Limb (tissue), 2 donors: ENCODE measurements at regions not wholly inside any gene's neighbourhood (a gene's known extent, or its start where the extent isn't known, plus 50 kb on each side); places are given as distances from the start of the nearest gene placed in this dataset.

Source experiments
- DNase-seq, 2 donors: peaks; one replicate each; pipeline ENCODE4 v3.0.0-alpha.2; 2016; ENCODE audit errors: extremely low spot score in 2 of 2

DNA sequence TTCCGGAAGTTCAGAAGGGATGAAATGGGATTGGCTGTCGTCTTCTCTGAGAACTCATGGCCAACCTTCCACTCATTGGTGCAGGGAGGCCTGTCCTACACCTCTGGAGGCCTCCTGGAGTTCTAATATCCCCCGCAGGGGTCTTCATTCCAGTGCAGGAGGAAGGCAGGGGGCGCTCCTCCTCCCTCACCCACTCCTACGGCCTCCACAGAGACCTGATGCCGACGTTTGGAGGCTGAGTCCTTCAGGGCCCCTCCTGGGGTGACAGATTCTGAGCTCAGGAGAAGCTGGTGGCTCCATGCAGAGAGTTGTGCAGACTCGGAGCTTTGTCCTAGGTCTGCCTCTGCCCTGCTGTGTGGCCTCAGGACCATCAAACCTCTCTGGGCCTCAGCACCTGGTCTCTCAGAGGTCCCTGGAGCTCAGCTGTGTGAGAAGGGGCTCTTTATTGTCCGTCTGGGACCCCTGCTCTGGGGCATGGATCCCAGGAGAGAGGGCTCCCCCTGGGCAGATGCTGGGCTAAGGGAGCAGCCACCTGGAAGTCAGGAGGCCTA, 102.3 kb upstream of the WNT4 start:
- no peak for DNase-seq

DNA sequence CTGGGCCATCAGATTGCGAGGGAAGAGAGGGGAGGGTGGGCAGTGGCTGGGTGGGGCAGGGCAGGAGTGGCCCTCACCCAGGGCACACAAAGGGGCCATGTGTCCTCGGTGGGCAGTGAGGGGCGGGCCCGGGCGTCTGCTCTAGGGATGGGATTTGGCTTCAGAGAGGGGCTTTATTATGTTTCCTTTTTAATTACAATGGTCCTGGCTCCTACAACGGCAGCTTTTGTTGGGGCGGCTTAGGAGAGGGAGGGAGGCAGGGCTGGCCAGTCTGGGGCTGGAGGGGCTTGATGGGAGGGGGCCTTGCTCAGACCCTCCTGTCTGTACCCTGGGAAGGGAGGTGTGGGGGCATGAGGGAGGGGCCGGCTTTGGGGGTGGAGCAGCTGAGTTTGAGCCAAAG, 102.8 kb upstream of the WNT4 start:
- no peak for DNase-seq

DNA sequence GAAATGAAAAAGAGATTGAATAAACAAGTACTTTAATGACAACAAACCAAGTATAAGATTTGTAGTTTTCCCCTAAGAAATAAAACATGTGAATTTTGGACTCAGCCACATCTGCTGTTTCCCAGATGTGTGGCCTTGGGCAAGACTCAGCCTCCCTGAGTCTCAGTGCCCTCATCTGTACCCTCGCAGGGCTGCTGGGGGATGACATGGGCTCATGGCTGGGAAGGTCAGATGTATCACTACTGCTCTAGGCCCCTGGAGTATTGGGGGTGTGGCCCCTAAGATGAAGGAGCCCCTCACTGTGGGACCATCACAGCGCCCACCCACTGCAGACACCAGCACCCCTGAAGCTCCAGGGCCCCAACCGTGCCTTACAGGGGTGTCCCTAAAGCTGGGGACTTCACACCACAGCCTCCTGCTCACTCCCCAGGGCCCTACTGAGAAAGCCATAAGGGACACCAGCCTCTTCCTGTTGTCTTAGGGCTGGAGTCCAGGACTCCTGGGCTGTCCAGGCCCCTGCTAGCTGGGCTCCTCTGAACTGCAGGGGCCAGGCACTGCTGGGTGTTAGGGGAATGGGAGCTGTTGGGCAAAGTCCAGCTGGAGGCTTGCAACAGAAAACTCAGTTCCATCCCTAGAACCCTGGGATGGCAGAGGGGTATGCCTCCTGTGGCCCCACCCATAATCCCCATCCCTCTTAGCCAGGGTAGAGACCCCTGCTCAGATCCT, 104.0 kb upstream of the WNT4 start:
- no peak for DNase-seq

DNA sequence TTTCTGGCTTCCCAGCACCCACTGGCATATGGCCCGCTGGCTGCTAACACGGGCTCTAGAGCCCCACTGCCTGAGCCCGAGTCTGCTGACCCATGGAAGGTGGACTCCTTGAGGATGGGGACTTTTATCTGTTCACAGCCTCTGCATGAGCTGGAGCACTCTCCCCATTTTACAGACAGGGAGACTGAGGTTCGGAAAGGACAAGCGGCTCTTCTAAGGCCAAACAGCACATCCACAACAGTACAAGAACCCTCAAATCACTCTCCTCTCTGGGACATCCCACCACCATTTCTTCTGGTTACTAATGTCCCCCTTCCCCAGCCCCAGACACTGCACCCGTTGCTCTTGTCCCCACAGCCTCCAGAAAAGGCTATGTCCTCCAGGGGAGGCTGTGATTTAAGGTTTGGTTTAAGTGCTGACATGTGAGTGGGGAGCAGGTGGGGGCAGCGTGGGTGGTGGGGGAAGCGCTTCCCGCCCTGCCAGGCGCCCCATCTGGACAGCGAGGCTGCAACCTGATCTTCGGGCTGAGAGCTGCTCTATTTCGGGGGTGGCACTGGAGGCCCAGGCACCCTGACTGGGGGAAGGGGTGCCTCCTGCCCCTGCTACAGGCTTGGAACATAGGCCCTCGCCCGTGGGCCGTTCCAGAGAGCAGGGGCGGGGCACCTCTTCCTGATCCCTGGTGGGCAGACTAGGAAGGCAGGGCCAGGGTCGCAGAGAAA, 104.8 kb upstream of the WNT4 start:
- DNase-seq: no peak

DNA sequence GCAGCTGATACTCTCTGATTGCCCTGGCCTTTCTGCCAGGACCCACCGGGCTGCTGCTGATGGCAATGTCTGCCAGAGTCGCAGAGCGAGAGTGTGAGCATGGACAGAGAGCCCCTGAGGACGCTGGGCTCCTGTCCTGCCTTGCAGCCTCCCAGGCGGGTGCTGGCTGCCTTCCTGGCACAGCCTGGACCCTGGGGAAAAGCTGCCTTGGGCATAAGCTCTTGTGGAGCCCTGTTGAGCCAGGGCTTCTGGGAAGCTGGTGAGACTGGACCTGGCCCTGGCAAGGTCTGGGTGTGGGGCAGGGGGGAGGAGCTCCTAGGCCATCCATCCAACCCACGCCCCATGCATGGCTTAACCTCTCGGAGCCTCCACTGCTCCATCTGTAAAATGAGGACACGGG, 105.8 kb upstream of the WNT4 start:
- no peak for DNase-seq

DNA sequence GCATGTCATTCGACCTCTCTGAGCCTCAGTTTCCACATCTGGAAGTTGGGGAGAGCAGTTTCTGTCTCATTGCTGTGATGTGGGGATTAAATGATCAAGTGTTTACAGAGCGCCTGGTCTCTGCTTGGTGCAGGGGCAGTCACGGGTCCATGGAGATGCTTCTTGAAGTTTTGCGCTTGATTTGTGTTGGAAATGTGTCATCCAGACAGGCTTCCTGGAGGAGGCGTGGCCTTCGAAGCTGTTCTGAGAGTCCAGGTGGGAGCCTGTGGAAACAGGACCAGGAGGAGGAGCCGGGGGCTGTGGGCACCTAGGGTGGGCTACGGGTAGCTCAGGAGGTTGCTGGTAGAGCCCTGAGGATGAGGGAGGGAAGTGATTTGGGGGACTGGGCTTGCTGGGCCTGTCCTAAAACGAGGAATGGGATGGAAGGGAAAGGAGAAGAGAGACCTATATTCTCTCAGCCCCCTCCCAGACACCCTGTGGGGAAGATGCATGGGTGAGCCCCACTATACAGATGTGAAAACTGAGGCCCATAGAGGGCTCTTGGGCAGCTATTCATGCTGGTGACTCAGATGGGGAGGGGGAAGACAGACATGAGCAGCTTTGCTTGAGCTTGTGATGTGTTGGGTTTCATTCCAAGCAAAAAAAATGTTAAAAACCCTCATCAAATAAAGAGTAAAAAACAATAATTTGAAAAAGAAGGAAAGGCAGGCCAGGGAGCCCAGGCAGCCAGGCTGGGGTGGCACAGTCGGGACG, 107.2 kb upstream of the WNT4 start:
- no peak for DNase-seq

DNA sequence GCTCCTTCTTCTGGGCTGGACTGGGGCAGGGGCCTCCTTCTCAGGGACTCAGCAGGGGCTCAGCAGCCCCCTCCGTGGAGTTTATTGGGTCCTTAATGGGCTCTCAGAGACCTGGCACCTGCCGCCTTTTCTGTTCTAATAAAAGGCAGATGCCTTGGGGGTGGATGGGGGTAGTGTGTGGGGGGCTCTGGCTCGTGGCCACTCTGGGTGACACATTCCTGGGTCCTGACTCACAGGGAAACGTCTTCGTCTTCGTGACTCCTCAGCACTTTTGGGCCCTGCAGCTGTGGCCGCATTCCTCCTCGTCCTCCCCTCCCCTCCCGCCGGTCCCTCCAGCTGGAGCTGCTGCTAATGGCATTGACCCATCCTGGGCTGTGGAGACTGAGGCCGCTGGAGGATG, 107.8 kb upstream of the WNT4 start:
- DNase-seq: peak; percentile 22 to 71

DNA sequence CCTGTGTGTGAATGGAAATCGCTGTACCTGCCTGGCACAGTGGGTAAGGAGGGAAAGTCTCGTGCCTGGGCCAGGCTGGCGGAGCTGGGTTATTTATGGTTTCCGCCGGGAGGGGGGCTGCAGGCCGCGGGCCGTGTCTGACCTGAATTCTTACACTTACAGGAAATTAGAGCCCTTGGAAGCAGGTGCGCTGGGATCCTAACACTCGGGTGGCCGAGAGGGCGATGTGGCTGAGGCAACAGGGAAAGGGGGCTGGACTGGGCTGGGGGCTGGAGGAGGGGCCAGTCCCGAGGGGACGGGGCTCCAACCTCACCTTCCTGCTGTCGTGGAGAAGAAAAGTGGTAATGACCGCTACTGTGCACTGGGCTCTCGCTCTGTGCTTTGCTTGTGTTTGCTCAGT, 109.4 kb upstream of the WNT4 start:
- DNase-seq: no peak

DNA sequence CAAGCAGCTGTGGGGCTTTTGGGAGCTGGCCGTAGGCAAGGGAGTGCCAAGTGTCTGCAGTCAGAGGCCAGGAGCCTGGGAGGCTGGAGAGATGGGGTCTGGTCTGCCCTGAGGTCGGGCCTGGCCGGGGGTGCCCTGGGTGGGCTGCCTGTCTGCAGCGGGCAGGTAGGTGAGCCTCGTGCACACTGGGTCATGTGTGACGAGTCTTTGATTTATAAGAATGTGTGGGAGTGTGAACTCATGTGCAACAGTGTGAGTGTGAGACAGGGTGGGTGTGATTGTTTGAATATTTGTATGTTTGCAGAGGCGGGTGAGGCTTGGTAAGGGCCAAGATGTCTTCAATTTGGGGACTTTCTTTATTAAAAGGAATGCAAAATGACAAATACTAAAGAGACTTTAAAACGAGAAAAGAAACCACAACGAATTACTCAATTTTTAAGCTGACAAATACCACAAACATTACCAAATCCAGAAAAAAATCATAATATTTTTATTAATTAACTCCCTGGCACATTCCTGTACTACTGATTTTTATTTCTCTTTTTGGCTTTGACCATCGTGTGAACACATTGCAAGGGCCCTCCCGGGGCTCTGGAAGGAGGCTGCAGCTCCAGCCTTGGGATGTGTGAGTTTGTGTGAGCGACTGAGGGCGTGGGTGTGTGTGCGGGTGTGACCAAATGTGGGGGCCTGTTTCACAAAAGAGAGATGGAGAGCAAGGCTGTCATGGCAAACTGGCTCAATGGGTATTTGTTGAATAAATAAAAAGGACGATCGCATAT, 110.3 kb upstream of the WNT4 start:
- DNase-seq: no peak

DNA sequence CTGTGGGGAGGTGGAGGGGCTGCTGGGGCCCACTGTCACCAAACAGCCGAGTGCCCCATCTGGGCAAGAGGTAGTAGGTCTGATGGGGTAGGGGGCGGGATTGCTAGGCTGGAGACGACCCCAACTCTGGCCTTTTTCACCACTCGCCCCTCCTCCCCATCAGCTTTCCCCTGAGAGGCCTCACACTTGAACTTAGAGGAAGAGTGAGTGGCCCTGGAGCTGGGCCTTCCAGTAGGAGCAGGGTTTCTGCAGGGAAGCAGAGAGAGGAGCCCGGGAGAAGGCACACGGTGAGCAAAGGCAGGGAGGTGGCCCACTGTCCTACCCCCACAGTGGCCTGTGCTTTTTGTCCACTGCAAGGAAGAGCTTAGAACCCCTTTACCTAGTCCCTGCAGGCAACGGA, 111.9 kb upstream of the WNT4 start:
- DNase-seq: no peak

DNA sequence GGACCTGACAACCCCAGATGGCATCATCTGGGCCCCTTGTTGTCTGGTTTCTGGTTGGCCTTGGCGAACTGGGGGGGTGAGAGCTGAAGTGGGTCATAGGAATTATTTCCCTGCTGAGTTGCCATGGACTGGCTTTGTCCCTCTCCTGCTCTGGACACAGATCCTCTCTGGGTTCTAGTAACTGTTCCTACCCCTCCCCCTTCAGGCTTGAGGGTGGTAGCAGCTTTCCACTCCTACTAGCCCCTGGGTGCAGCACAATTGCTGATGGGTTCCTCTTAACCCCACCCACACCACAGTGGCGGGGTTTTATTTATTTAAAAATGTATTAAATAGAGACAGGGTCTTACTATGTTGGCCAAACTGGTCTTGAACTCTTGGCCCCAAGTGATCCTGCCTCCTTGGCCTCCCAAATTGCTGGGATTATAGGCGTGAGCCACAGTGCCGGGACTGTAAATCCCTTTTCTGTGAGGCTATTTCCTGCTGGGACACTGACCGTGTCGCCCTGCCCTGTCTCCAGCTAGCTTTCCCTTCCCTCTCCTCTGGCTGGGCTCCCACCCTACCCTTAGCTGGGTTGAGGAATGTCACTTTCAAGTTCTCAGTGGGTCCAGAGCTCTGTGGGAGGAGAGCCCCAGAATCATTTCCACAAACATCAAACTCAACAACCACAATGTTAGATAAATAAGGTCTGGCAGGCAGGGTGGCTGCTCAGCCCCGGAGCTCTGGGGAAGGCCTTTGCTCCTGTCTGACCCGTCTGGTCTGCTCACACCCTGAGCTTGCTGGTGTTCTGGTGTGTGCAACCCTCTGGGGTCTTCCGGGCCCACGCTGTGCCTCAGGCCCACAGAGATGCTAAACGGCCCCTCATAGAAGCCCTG, 112.7 kb upstream of the WNT4 start:
- no peak for DNase-seq

DNA sequence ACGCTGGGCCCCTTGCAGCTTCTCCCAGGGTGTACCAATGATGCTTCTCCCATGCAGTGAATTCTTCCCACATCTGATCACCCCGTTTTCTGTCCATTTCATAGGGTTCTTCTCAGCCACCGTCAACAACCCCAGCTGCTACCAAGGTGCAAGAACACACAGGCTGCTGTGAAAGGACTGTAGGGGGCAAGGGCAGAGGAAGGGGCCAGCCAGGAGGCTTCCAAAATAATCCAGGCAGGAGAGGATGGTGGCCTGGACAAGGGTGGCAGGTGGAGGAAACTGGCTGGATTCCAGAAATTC, 113.3 kb upstream of the WNT4 start:
- DNase-seq: no peak

DNA sequence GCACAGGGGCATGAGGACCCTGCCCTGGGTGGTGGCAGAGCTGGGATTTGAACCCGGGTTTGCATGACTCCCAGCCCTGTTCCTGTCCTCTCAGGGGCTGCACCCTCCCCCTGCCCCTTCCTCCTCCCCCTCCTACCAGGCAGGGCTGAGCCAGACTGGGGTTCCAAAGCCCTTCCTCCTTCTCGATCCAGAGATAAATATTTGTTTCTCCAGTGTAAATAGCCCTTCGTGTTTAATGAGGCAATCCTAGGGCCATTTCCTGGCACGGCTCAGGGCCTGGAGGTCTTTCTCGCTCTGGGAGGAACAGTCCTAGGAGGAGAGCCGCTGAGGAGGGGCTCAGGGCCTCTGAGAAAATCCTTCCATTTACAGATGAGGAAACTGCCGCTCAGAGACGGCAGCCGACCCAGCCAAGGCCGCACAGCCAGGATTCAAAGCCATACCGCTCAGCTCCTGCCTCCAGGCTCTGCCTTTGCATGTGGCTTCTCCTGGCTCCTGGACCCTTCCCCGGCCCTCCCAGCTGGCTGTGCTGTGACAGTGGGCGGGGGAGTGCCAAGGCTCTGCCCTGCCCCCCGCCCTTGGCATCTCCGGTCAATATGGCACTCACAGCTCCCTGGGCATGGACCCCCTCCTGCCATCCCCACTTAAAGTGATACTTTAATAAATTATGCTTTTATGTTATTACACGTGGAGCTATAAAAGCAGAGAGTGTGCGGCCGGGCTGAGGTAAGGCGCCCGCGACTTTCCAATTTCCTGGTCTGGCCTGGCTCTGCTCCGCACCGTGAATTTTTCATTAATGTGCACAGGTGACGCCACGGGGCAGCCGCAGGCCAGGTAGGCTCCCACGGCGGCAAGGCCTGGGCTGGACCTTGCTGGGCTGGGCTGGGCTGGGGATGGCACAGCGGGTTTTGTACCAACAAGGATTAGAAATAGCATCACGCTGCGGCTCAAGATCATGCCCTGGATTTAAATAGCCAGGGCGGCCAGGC, 114.7 kb upstream of the WNT4 start:
- DNase-seq: no peak

DNA sequence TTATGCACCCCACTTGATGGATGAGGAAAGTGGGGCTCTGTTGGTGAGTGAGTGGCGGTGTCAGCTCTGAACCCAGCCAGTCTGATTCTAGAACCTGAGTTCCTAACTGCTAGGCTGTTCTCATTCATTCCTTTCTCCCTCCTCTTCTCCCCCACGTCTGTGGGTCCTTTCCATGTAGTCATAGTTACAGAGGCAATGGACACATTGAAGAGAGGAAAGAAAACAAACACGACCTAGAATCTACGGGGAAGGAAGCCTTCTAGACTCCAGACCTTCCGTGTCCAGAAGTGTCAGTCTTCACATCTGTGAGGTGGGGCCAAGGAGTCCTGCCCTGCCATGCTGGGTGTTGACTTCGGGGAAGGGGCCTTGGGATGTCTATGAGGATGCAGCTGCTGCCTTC, 115.8 kb upstream of the WNT4 start:
- DNase-seq: no peak

DNA sequence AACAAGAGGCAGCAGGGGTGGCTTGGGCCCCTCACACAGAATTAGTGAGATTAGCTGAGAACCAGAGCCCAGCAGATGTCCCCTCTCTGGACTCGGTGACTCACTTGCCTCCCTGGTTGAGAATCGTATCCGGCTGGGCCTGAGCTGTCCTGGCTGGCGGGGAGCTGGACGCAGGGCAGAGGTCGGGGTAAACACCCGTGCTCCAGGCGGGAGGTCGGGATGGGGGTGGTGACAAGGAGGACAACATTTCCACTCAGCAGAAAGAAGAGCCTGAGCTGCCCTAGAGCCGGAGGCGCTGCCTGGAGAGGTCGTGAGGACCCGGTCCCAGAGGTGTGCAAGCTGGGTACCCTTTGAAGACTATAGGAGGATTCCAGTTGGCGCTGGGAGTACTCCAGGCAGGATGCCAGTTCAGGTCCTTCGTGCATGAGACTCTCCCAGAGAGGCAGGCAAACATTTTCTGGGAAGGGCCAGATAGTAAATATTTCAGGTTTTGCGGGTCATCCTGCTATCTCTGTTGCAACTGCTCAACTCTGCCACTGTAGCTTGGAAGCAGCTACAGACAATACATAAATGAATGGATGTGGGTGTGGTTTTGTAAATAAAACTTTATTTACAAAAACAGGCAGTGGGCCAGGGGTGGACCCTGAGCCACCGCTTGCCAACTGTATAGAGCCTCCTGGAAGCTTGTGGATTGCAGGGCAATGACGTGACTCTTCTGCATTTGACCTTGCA, 116.8 kb upstream of the WNT4 start:
- DNase-seq: no peak

DNA sequence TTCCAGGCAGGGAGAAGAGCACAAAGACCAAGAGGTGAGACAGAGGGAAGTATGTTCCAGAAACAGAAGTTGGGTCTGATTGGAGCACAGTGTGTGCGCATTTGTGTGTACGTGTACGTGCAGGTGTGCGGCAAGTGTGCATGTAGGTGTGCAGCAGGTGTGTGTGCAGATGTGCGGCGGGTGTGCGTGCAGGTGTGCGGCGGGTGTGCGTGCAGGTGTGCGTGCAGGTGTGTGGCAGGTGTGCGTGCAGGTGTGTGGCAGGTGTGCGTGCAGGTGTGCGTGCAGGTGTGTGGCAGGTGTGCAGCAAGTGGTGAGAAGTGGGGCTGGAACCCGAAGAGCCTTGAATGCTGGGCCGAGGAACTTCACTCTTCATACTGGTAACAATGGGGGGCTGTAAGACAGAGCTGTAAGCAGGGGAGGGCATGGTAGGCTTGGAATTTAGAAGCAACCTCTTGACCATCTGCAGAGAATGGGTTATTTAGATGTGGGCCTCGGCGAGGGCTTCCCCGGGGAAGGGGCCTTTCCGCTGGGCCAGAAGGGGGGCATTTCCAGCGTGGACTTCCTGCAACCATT, 118.0 kb upstream of the WNT4 start:
- no peak for DNase-seq

DNA sequence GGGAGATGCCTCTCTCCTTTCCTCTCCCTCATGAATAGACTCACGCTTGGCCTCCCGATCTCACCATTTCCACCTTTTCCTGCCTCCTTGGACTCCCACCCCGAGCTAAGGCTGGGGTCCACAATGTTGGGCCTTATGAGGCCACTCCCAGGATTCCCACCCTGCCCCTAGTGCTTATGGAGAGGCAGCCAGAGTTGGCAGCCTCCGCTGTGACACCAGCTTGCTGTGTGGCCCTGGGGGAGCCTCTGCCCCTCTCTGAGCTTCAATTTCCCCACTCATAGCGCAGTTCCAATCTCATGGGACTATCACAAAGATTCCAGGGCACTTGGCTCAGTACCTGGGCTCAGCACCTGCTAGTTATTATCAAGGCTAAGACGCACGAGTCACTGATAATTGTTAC, 118.7 kb upstream of the WNT4 start:
- no peak for DNase-seq

DNA sequence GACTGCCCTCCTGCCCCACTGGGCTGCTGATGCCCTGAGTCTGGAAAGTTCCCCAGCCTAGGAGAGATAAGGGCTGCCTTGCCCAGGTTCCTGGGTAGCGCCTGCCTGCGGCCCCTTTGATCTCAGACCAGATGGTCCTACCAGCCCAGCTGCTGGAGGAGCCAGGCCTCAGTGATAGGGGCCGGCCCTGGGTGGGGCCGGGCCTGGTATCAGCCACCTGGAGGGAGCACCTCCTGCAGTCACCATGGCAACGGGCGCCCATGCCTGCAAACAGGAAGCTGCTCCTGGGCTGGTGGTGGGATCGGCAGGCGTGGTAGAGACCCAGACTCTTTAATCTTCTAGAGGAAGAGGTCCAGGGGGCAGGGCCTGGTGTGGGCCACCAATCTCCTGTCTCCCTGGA, 119.7 kb upstream of the WNT4 start:
- no peak for DNase-seq

DNA sequence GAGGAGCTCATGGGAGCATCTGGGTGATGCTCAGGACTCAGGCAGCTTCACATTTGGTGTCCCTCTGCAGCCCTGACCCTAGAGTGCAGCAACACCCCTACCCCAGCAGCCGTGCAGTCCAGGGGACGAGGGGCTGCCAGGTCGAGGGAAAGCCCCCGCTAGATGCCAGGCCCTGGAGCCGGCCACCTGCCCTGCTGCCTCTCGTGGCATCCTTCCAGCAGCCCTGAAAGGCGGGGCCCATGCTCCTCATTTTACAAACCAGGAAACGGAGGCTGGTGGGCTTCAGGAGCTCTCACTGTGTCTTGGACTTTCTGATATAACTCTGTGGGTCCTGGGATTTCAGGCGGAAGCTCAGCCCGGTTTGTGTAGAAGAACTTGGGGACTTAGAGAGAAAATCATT, 120.5 kb upstream of the WNT4 start:
- DNase-seq: no peak
